Duodenal mucosa (tissue), 2 donors: ENCODE measurements at regions not wholly inside any gene's neighbourhood (a gene's known extent, or its start where the extent isn't known, plus 50 kb on each side); places are given as distances from the start of the nearest gene placed in this dataset.
A peak's percentile ranks its signal among the peaks of the same experiment; 100 is the strongest.

Experiments
- H3K27ac ChIP-seq: one replicate; pipeline ENCODE4 v1.7.0; 2013; ENCODE audit warnings: low read depth, low read length
- H3K27me3 ChIP-seq, 2 donors: one replicate each; pipeline ENCODE4 v1.7.0; 2013; ENCODE audit warnings: low read length in 2 of 2, control low read depth in 1 of 2; ENCODE audit not compliant: insufficient read depth in 2 of 2, control insufficient read depth in 1 of 2
- H3K36me3 ChIP-seq, 2 donors: one replicate each; pipeline ENCODE4 v1.7.0; 2013; ENCODE audit warnings: low read length in 2 of 2, control low read depth in 1 of 2; ENCODE audit not compliant: insufficient read depth in 2 of 2, control insufficient read depth in 1 of 2
- H3K4me1 ChIP-seq, 2 donors: one replicate each; pipeline ENCODE4 v1.7.0; 2013; ENCODE audit warnings: low read length in 2 of 2, control low read depth in 1 of 2; ENCODE audit not compliant: insufficient read depth in 2 of 2, control insufficient read depth in 1 of 2
- H3K4me3 ChIP-seq, 2 donors: one replicate each; pipeline ENCODE4 v1.7.0; 2013; ENCODE audit warnings: low read length in 2 of 2, low read depth in 1 of 2
- H3K9ac ChIP-seq, 2 donors: one replicate each; pipeline ENCODE4 v1.7.0; 2013; ENCODE audit warnings: low read length in 2 of 2, low read depth in 1 of 2
- H3K9me3 ChIP-seq, 2 donors: one replicate each; pipeline ENCODE4 v1.7.0; 2013; ENCODE audit warnings: low read length in 2 of 2, control low read depth in 1 of 2; ENCODE audit not compliant: control insufficient read depth in 1 of 2

GRCh38 chr4:58776627-58777026 lies 1666.4 kb upstream of the IGFBP7 start:
- no peaks in the 10 kb centered on the region for H3K4me1 ChIP-seq
- no peaks in the 10 kb centered on the region for H3K36me3 ChIP-seq
- H3K27ac ChIP-seq = no peak overlapping the region
- H3K9me3 ChIP-seq = no peaks in the 10 kb centered on the region
- H3K9ac ChIP-seq = no peak overlapping the region
- no peak overlapping the region for H3K4me3 ChIP-seq
- H3K27me3 ChIP-seq = no peaks in the 10 kb centered on the region

- H3K27me3 ChIP-seq = no peaks in the 10 kb centered on the region
- H3K27ac ChIP-seq = no peak overlapping the region
- H3K9me3 ChIP-seq = no peaks in the 10 kb centered on the region
- no peak overlapping the region for H3K9ac ChIP-seq
- no peaks in the 10 kb centered on the region for H3K4me1 ChIP-seq
- H3K36me3 ChIP-seq = no peaks in the 10 kb centered on the region
- H3K4me3 ChIP-seq = no peak overlapping the region
These were observed 1657.4 kb upstream of the IGFBP7 start for GRCh38 chr4:58767598-58767997.

DNA sequence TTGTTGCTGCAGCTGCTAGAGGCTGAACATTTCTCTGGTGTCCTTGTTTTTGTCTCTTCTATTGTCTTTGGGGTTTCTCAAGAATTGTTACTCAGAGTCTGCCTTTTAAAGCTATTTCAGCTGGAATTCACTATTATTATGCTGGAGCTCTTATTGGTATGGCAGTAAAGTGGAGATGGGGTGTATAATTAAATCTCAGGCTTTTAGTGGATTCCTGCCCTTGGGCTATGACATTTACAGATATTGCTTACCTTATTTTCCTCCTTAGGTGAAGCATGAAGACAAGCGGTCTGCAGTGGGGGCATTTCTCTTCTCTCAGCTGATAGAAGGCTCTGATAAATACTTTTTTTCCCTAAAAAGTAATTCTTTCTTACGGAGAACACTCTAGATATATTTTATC lies 1656.6 kb upstream of the IGFBP7 start:
- Histone ChIP-seq H3K36me3 (no peaks in the 10 kb centered on the region), H3K9ac (no peak overlapping the region), H3K27me3 (no peaks in the 10 kb centered on the region), H3K4me3 (no peak overlapping the region), H3K9me3 (no peaks in the 10 kb centered on the region), H3K4me1 (no peaks in the 10 kb centered on the region), H3K27ac (no peak overlapping the region)

DNA sequence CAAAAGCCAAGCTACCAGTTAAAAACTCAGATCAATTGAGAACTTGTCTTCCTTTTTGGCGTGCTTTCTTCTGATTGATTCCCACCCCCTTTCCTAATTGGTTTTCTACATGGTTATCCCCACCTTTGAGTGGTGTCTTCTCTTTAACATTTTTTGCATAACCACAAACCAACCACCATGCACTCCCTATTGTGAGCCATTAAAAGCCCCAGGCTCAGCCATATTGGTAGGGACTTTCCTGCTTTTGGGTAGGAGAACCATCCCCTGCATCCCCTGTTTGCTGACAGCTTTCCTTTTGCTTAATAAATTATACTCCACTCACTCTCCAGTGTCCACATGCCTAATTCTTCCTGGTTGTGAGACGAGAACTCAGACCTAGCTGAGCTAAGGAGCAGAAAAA lies 1651.4 kb upstream of the IGFBP7 start:
- Histone ChIP-seq H3K4me1 (no peaks in the 10 kb centered on the region), H3K36me3 (no peaks in the 10 kb centered on the region), H3K9me3 (no peaks in the 10 kb centered on the region), H3K27ac (no peak overlapping the region), H3K9ac (no peak overlapping the region), H3K4me3 (no peak overlapping the region), H3K27me3 (no peaks in the 10 kb centered on the region)

- Histone ChIP-seq H3K36me3 (no peaks in the 10 kb centered on the region), H3K9me3 (no peaks in the 10 kb centered on the region), H3K27me3 (no peaks in the 10 kb centered on the region), H3K27ac (no peak overlapping the region), H3K9ac (no peak overlapping the region), H3K4me3 (no peak overlapping the region), H3K4me1 (no peaks in the 10 kb centered on the region)
These were observed 1650.6 kb upstream of the IGFBP7 start for GRCh38 chr4:58760737-58761136.

- H3K9ac ChIP-seq = no peak overlapping the region
- H3K36me3 ChIP-seq = no peaks in the 10 kb centered on the region
- H3K9me3 ChIP-seq = no peaks in the 10 kb centered on the region
- no peak overlapping the region for H3K27ac ChIP-seq
- no peaks in the 10 kb centered on the region for H3K4me1 ChIP-seq
- H3K27me3 ChIP-seq = no peaks in the 10 kb centered on the region
- H3K4me3 ChIP-seq = no peak overlapping the region
These were observed 1649.9 kb upstream of the IGFBP7 start for GRCh38 chr4:58760100-58760499.

GRCh38 chr4:58749206-58749605 lies 1639.0 kb upstream of the IGFBP7 start:
- peak overlapping the region in 1 of 2 donors; percentile 32 for H3K4me3 ChIP-seq
- H3K9me3 ChIP-seq = no peaks in the 10 kb centered on the region
- no peaks in the 10 kb centered on the region for H3K36me3 ChIP-seq
- no peaks in the 10 kb centered on the region for H3K27me3 ChIP-seq
- no peaks in the 10 kb centered on the region for H3K4me1 ChIP-seq
- H3K9ac ChIP-seq = no peak overlapping the region
- no peak overlapping the region for H3K27ac ChIP-seq

GRCh38 chr4:58740897-58741296 lies 1630.7 kb upstream of the IGFBP7 start:
- Histone ChIP-seq H3K27me3 (no peaks in the 10 kb centered on the region), H3K9me3 (no peaks in the 10 kb centered on the region), H3K27ac (no peak overlapping the region), H3K4me1 (no peaks in the 10 kb centered on the region), H3K9ac (no peak overlapping the region), H3K4me3 (no peak overlapping the region), H3K36me3 (no peaks in the 10 kb centered on the region)

DNA sequence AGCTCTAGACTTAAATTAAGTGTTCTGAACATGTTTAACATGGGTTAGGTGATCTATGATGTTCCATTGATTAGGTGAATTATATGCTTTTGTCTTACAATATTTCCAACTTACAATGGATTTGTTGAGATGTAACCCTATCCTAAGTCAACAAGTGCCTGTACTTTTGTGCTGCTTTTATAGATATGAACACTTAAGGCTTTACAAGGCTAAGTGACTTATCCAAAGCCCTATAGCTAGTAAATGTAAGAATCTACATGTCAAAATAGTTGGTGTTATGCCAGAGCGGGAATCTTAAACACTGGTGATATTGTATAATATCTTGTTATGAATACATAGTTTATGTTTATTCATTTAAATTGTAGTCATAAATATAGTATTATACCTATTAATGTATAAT lies 1629.1 kb upstream of the IGFBP7 start:
- H3K9ac ChIP-seq = no peak overlapping the region
- H3K36me3 ChIP-seq = no peaks in the 10 kb centered on the region
- H3K9me3 ChIP-seq = no peaks in the 10 kb centered on the region
- H3K4me3 ChIP-seq = no peak overlapping the region
- no peak overlapping the region for H3K27ac ChIP-seq
- H3K4me1 ChIP-seq = no peaks in the 10 kb centered on the region
- no peaks in the 10 kb centered on the region for H3K27me3 ChIP-seq

GRCh38 chr4:58738375-58738774 lies 1628.2 kb upstream of the IGFBP7 start:
- Histone ChIP-seq H3K27me3 (no peaks in the 10 kb centered on the region), H3K4me3 (no peak overlapping the region)

GRCh38 chr4:58734030-58734674 lies 1624.0 kb upstream of the IGFBP7 start:
- H3K36me3 ChIP-seq = no peaks in the 10 kb centered on the region
- no peaks in the 10 kb centered on the region for H3K4me1 ChIP-seq
- no peak overlapping the region for H3K9ac ChIP-seq
- H3K27ac ChIP-seq = no peak overlapping the region
- H3K27me3 ChIP-seq = no peaks in the 10 kb centered on the region
- no peaks in the 10 kb centered on the region for H3K9me3 ChIP-seq
- no peak overlapping the region for H3K4me3 ChIP-seq

More at GRCh38 chr4:58738375-58738774, 1628.2 kb upstream of the IGFBP7 start:
- Histone ChIP-seq H3K9me3 (no peaks in the 10 kb centered on the region), H3K4me1 (no peaks in the 10 kb centered on the region), H3K9ac (no peak overlapping the region), H3K36me3 (no peaks in the 10 kb centered on the region), H3K27ac (no peak overlapping the region)
